ENCODE measurements at regions not wholly inside any gene's neighbourhood (a gene's known extent, or its start where the extent isn't known, plus 50 kb on each side); places are given as distances from the start of the nearest gene placed in this dataset.

- DNase-seq (ENCODE audit: low read depth, low spot score): no peak
Observed at GRCh38 chr13:34543836-34544235, 398.2 kb upstream of the NBEA start.

- DNase-seq (ENCODE audit: low read depth, low spot score): no peak
Observed at GRCh38 chr13:34545461-34545860, 396.6 kb upstream of the NBEA start.

GRCh38 chr13:34546344-34547250 lies 395.5 kb upstream of the NBEA start:
- no peak for DNase-seq (ENCODE audit: low read depth, low spot score)

- no peak for DNase-seq (ENCODE audit: low read depth, low spot score)
Observed at GRCh38 chr13:34547929-34548328, 394.1 kb upstream of the NBEA start.

DNA sequence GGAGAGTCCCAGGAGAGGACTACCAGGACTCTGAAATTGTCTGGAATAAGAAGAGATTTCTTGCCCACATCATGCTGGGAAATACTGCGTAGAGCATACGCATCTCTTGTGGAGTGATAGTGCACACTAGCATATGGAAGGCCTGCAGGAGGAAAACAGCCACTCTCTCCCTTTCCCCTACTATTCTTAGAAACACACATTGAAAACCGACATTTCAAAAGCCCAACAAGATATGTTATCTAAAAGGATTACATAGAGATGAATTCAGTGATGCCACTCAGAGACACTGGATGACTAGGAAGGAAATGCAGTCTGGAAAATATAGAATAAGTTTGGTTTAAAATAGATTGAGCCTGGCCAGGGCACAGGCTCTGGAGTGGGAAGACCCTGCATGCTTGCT lies 388.7 kb upstream of the NBEA start:
- DNase-seq (ENCODE audit: low read depth, low spot score): no peak

DNA sequence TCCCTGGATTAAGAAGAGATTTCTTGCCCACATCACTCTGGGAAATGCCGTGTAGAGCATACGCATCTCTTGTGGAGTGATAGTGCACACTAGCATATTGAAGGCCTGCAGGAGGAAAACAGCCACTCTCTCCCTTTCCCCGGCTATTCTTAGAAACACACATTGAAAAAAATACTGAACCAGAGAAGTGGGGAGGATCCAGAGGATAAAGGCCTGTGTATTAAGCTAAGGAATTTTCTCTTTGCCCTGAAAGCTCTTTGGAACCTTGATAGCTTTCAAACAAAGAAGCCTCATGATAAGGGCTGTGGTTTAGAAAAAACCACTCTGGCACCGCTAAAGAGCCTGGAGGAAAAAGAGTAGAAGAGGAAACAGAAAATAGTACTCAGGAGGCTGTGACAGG lies 386.1 kb upstream of the NBEA start:
- no peak for DNase-seq (ENCODE audit: low read depth, low spot score)

GRCh38 chr13:34561033-34561432 lies 381.0 kb upstream of the NBEA start:
- DNase-seq (ENCODE audit: low read depth, low spot score): no peak

DNA sequence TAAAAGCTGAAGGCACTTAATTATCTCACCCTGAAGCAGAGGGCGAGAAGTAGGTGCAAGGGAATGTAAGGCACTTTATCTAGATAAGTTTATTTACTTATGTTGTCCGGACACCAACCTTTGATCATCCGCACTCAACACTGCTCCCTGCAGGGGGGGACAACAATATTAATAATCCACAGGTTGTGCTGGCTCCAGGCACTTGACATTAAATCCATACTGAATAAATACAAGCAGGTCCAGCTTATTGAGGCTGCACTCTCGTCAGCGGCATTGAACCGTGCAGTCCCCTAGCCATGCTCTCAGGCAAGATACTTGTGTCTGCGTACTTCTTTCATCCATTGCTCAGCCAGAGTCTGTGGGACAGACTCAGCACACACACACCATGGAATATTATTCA lies 374.5 kb upstream of the NBEA start:
- no peak for DNase-seq (ENCODE audit: low read depth, low spot score)

- no peak for DNase-seq (ENCODE audit: low read depth, low spot score)
Observed at GRCh38 chr13:34570698-34571353, 371.2 kb upstream of the NBEA start.

DNA sequence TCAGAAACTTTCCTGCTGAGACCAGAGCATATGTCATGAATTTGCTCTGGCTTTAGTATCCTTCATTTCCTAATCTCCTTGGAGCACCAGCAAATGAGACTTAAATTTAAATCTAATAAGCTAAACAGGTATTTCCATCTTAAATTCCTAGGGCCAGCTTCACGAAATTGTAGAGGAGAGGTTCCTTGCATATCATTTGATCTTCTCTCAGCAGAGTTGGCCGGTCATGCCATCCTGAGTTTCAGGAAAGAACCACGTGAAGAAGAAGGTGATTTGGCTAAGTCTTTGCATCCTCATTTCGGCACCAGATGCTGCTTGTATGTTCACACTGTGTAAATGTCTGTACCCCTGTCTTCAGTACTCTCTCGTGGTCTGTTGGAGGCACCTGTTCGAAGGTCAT lies 370.4 kb upstream of the NBEA start:
- DNase-seq (ENCODE audit: low read depth, low spot score): no peak

GRCh38 chr13:34577051-34577450 lies 365.0 kb upstream of the NBEA start:
- DNase-seq (ENCODE audit: low read depth, low spot score): no peak

DNA sequence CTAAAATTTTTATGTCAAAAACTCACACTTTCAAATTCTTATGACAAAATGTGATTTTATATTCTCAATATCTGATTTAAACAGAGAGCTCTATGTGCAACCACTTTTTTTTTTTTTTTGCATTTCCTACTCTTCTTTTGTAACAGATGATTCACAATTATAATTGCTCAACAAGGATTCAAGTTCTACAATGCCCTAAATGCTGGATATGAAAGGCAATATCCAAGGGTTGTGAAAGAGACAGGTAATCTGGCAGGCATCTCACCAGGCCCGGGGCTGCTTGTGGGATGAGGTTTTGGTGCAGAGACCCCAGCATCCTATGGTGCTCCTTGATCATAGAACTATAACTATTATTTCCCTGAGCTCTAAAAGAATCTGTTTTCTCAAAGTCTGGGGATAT lies 363.6 kb upstream of the NBEA start:
- no peak for DNase-seq (ENCODE audit: low read depth, low spot score)

GRCh38 chr13:34578917-34579316 lies 363.2 kb upstream of the NBEA start:
- no peak for DNase-seq (ENCODE audit: low read depth, low spot score)

- no peak for DNase-seq (ENCODE audit: low read depth, low spot score)
Observed at GRCh38 chr13:34583181-34583580, 358.9 kb upstream of the NBEA start.

DNA sequence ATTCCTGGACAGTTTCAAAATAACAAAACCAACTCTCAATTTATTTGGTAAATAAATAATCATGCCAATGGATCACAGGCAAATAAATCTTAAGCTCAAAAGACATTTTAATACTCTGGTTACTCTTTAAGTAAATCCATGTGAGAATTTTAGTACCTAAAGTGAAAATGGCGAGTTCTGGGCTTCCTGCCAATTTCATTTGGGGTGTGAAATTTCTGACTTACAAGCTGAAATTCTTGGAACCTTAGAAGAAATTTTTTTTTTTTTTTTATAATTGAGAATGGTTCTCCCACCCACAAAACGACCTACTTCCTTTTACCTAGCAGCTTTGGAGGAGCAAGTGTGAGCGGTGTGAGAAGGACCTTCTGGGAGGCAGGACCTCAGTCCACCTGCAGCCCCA lies 354.5 kb upstream of the NBEA start:
- DNase-seq (ENCODE audit: low read depth, low spot score): no peak

DNA sequence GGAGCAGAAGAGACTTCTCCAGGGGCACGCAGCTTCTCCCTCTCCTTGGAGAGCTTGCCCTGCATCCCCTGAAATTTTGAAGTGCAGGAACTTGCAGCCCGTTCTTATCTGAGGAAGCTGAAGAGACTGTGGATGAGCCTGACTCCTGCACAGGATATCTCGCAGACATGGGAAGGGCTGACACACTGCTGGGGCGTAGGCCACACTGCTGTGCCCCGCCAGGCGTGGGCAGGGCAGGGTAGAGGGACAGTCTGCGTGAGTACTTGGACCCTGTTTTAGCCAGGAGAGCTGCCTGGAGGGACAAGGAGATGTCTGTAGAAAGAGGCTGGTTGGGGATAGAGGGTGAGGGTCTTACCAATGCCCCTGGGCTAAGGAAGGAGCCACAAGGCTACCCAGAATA lies 353.7 kb upstream of the NBEA start:
- DNase-seq (ENCODE audit: low read depth, low spot score): no peak

DNA sequence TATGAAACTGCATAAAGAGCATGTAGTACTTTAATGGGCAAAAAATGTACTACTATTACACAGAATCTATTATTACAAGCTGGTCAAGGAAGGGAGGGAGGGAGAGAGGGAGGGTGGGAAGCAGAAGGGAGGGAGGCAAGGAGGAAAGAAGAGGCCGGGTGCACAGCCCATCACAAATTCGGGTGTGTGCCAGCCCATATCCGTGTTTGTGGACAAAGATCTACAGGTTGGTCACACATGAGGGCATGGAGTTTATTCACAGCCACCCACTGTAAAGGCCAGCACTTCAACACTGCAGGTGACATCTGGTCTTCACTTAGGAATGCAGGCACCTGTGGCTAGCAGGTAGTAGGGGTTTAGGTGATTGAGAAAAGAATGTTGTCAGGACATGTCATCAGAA lies 352.5 kb upstream of the NBEA start:
- DNase-seq (ENCODE audit: low read depth, low spot score): no peak

- no peak for DNase-seq (ENCODE audit: low read depth, low spot score)
Observed at GRCh38 chr13:34591129-34591528, 350.9 kb upstream of the NBEA start.

DNA sequence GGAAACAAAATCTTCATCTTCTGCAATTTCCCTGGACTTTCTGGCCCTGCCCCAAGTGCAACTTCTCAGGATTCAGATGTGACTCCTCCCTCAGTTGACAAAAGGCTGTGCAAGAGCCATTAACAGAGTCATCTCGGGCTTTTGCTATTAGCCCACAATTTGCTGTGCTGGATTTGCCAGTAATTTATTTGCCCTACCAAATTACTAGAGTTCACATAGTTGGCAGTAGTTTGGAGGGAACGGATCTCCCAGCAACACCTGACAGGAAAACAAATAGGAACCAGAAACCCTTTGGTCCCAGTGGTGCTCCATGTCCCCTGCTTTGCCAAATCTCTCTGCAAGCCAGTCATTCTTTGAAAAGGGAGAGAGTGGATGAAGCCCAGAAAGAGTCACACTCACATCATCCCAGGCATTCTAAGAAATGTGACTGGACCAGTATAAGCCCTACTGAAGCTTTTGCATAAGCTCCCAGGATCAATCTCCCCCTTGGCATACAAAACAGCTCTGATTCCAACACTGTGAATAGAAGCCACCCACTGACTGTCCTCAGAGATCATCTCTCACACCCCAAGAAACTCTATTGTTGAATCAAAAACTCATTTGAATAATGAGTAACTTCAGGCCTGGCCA lies 350.1 kb upstream of the NBEA start:
- no peak for DNase-seq (ENCODE audit: low read depth, low spot score)

DNA sequence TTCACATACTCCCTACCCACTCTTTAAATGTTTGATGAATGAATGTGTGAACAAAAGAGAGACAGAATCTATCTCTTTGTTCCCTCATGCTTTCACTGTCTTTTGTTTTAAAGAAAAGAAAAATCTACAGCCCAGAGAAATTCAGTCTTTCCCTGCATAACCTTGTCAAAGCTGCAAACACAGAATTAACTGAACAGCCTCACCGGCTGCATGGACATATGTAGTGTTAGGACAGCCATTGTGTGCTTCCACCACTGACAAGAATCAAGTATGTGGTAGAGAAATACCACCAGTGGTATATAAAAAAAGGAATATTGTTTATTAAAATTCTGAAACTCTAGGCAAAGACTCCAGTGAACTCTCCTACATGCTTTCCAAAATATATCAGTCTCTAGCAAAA lies 348.4 kb upstream of the NBEA start:
- DNase-seq (ENCODE audit: low read depth, low spot score): no peak

DNA sequence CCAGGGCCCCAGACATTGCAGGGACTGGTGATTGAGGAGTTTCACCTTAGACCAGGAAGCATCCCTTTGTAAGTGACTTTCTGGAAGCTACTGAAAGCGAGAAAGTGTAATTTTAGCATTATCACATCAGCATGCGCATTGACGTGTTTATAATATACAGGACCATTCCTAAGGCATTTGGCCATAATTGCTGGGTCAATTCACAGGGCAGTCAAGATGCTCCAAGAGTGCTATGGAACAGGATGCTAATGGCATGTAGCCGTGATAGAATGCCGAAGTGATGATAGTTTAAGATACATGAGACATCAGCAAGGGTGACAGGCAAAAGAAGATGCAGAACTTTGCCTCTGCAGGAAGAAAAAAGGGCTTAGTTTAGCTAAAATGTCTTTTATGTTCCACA lies 347.6 kb upstream of the NBEA start:
- DNase-seq (ENCODE audit: low read depth, low spot score): no peak

- no peak for DNase-seq (ENCODE audit: low read depth, low spot score)
Observed at GRCh38 chr13:34608331-34608730, 333.7 kb upstream of the NBEA start.

DNA sequence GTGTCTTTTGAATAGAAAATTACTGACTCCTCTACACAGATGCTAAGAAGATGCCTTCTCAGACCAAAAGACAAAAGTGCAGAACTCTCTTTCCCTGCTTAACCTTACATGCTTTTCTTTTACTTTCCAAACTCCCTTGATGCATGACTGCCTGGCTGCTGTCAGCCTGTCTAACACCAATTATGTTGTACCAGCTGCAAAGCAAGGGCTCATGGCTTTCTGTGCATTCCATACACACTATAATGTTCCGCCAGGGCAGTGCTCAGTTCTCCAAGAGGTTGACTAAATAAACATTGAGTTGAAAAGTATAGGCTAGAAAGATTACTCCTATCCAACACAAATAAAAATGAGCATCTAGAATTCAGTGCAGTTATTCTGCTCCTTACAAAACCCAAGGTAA lies 330.4 kb upstream of the NBEA start:
- DNase-seq (ENCODE audit: low read depth, low spot score): no peak
